Stimulated activated memory B cell treated with anti-CD40 and anti-IgM and Interleukin-4, amounts not matched to agents 10 μg/mL and 1 μg/mL and 100 μg/mL, for 72 hours (primary cell): ENCODE measurements at regions not wholly inside any gene's neighbourhood (a gene's known extent, or its start where the extent isn't known, plus 50 kb on each side); places are given as distances from the start of the nearest gene placed in this dataset.
A peak's percentile ranks its signal among the peaks of the same experiment; 100 is the strongest.

Source experiments
- ATAC-seq: fragments of 150-1000 bp; cut with Tn5 transposase; 2 replicates; pipeline ENCODE4 v1.10.0; 2021
- H3K27ac Mint-ChIP-seq: one replicate; pipeline ENCODE4 v1.8.0; 2022; ENCODE audit warnings: mild to moderate bottlenecking, mixed read lengths
- H3K27me3 Mint-ChIP-seq: one replicate; pipeline ENCODE4 v1.8.0; 2022; ENCODE audit warnings: mixed read lengths
- H3K36me3 Mint-ChIP-seq: one replicate; pipeline ENCODE4 v1.8.0; 2022; ENCODE audit warnings: mixed read lengths
- H3K4me1 Mint-ChIP-seq: one replicate; pipeline ENCODE4 v1.8.0; 2022; ENCODE audit warnings: mixed read lengths
- H3K4me3 Mint-ChIP-seq: one replicate; pipeline ENCODE4 v1.8.0; 2022; ENCODE audit warnings: mild to moderate bottlenecking, moderate library complexity, mixed read lengths
- H3K9me3 Mint-ChIP-seq: one replicate; pipeline ENCODE4 v1.8.0; 2022; ENCODE audit warnings: mixed read lengths

GRCh38 chr18:78624646-78625279, 354.9 kb upstream of the SALL3 start:
- Mint-ChIP-seq H3K36me3 (no peaks in the 10 kb centered on the region), H3K4me1 (peaks cover 19% of the 10 kb centered on the region), H3K9me3 (peaks cover 4% of the 10 kb centered on the region), H3K4me3 (no peak overlapping the region), H3K27me3 (peaks cover 14% of the 10 kb centered on the region), H3K27ac (no peak overlapping the region)
- no peak for ATAC-seq

- H3K9me3 Mint-ChIP-seq: peaks cover 4% of the 10 kb centered on the region
These were observed 353.8 kb upstream of the SALL3 start for GRCh38 chr18:78625847-78626246.

GRCh38 chr18:78627551-78628346, 351.9 kb upstream of the SALL3 start:
- H3K4me3 Mint-ChIP-seq: no peak overlapping the region
- no peaks in the 10 kb centered on the region for H3K36me3 Mint-ChIP-seq
- peaks cover 19% of the 10 kb centered on the region for H3K4me1 Mint-ChIP-seq
- no peak for ATAC-seq
- H3K27ac Mint-ChIP-seq: no peak overlapping the region
- peaks cover 4% of the 10 kb centered on the region for H3K9me3 Mint-ChIP-seq
- H3K27me3 Mint-ChIP-seq: peaks cover 14% of the 10 kb centered on the region

More at GRCh38 chr18:78625847-78626246, 353.8 kb upstream of the SALL3 start:
- peaks cover 19% of the 10 kb centered on the region for H3K4me1 Mint-ChIP-seq
- peaks cover 14% of the 10 kb centered on the region for H3K27me3 Mint-ChIP-seq
- H3K4me3 Mint-ChIP-seq: no peak overlapping the region
- H3K27ac Mint-ChIP-seq: no peak overlapping the region
- H3K36me3 Mint-ChIP-seq: no peaks in the 10 kb centered on the region
- no peak for ATAC-seq

GRCh38 chr18:78629426-78629825, 350.2 kb upstream of the SALL3 start:
- ATAC-seq: peak; percentile 8
- Mint-ChIP-seq H3K4me1 (peaks cover 21% of the 10 kb centered on the region), H3K27ac (no peak overlapping the region), H3K27me3 (peaks cover 8% of the 10 kb centered on the region), H3K4me3 (no peak overlapping the region), H3K9me3 (peaks cover 4% of the 10 kb centered on the region), H3K36me3 (no peaks in the 10 kb centered on the region)

DNA sequence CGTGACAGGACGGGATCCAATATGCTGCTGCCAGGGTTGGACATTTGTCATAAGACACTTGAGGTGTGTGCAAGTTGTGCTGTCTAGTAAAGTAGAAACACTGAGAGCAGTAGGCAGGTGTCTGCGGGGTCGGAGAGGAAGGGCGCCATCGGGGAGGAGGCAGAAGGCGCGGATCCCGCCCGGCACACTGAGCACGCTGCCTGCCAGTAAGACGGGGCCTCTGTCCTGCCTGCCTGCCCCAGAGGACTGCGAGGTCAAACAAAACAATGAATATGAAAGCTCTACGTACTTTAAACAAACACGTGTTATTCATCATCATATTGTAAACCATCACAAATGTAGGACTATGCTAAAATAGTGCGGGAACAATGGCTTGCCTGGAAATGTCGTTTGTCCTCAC, 349.3 kb upstream of the SALL3 start:
- H3K27ac Mint-ChIP-seq: no peak overlapping the region
- H3K9me3 Mint-ChIP-seq: peaks cover 4% of the 10 kb centered on the region
- ATAC-seq: no peak
- H3K27me3 Mint-ChIP-seq: no peaks in the 10 kb centered on the region
- no peaks in the 10 kb centered on the region for H3K36me3 Mint-ChIP-seq
- no peak overlapping the region for H3K4me3 Mint-ChIP-seq
- H3K4me1 Mint-ChIP-seq: peaks cover 14% of the 10 kb centered on the region

- ATAC-seq: no peak
- Mint-ChIP-seq H3K36me3 (no peaks in the 10 kb centered on the region), H3K9me3 (peaks cover 7% of the 10 kb centered on the region), H3K4me1 (peaks cover 7% of the 10 kb centered on the region), H3K4me3 (no peak overlapping the region), H3K27ac (no peak overlapping the region), H3K27me3 (no peaks in the 10 kb centered on the region)
These were observed 348.6 kb upstream of the SALL3 start for GRCh38 chr18:78630981-78631510.

DNA sequence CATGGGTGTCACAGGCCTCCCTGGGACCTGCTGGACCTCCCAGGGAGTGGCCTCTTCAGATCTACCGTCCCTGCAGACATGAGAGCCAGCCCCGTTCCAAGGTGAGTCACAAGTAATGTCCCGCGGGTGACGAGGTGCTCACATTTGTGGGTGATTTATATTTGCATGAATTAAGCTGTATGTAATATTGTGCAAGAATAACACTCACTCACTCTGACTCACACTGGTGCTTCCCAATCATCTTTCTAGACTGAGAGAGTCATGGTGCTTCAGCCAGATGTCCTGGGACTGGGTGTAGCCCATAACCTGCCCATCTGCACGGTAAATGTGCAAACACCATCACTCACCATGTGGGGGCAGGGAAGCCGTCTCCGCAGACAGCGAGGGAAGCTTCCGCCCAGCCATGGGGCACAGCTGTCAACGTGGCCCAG, 347.5 kb upstream of the SALL3 start:
- ATAC-seq: no peak
- Mint-ChIP-seq H3K4me1 (peaks cover 6% of the 10 kb centered on the region), H3K27me3 (no peaks in the 10 kb centered on the region), H3K9me3 (peaks cover 15% of the 10 kb centered on the region), H3K36me3 (no peaks in the 10 kb centered on the region), H3K27ac (no peak overlapping the region), H3K4me3 (no peak overlapping the region)

GRCh38 chr18:78634061-78634696, 345.4 kb upstream of the SALL3 start:
- H3K27ac Mint-ChIP-seq: no peak overlapping the region
- ATAC-seq: no peak
- peaks cover 6% of the 10 kb centered on the region for H3K4me1 Mint-ChIP-seq
- no peaks in the 10 kb centered on the region for H3K36me3 Mint-ChIP-seq
- H3K4me3 Mint-ChIP-seq: no peak overlapping the region
- H3K27me3 Mint-ChIP-seq: no peaks in the 10 kb centered on the region
- H3K9me3 Mint-ChIP-seq: peaks cover 11% of the 10 kb centered on the region

- peaks cover 11% of the 10 kb centered on the region for H3K9me3 Mint-ChIP-seq
- H3K4me3 Mint-ChIP-seq: no peak overlapping the region
- H3K27me3 Mint-ChIP-seq: no peaks in the 10 kb centered on the region
- no peaks in the 10 kb centered on the region for H3K36me3 Mint-ChIP-seq
- ATAC-seq: no peak
- no peak overlapping the region for H3K27ac Mint-ChIP-seq
- peaks cover 6% of the 10 kb centered on the region for H3K4me1 Mint-ChIP-seq
These were observed 344.4 kb upstream of the SALL3 start for GRCh38 chr18:78635093-78635800.

DNA sequence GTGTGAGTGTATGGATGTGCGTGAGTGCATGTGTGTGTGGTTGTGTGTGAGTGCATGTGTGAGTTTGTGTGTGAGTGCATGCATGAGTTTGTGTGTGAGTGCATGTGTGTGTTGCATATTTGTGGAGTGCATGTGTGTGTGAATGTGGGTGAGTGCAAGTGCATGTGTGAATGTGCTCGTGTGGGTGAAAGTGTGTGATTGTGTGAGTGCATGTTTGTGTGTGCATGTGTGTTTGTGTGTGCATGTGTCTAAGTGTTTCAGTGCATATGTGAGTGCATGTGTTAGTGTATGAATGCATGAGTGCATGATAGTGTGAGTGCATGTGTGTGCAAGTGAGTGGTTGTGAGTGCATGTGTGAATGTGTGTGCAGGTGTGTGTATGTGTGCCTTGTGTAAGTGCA, 343.4 kb upstream of the SALL3 start:
- H3K36me3 Mint-ChIP-seq: no peaks in the 10 kb centered on the region
- peaks cover 6% of the 10 kb centered on the region for H3K4me1 Mint-ChIP-seq
- no peak for ATAC-seq
- H3K27ac Mint-ChIP-seq: no peak overlapping the region
- peaks cover 11% of the 10 kb centered on the region for H3K9me3 Mint-ChIP-seq
- H3K27me3 Mint-ChIP-seq: no peaks in the 10 kb centered on the region
- H3K4me3 Mint-ChIP-seq: no peak overlapping the region

GRCh38 chr18:78637442-78638402, 341.9 kb upstream of the SALL3 start:
- Mint-ChIP-seq H3K4me1 (peaks cover 15% of the 10 kb centered on the region), H3K9me3 (peaks cover 11% of the 10 kb centered on the region), H3K27me3 (no peaks in the 10 kb centered on the region), H3K4me3 (no peak overlapping the region), H3K27ac (no peak overlapping the region), H3K36me3 (no peaks in the 10 kb centered on the region)
- peak; percentile 55 for ATAC-seq

DNA sequence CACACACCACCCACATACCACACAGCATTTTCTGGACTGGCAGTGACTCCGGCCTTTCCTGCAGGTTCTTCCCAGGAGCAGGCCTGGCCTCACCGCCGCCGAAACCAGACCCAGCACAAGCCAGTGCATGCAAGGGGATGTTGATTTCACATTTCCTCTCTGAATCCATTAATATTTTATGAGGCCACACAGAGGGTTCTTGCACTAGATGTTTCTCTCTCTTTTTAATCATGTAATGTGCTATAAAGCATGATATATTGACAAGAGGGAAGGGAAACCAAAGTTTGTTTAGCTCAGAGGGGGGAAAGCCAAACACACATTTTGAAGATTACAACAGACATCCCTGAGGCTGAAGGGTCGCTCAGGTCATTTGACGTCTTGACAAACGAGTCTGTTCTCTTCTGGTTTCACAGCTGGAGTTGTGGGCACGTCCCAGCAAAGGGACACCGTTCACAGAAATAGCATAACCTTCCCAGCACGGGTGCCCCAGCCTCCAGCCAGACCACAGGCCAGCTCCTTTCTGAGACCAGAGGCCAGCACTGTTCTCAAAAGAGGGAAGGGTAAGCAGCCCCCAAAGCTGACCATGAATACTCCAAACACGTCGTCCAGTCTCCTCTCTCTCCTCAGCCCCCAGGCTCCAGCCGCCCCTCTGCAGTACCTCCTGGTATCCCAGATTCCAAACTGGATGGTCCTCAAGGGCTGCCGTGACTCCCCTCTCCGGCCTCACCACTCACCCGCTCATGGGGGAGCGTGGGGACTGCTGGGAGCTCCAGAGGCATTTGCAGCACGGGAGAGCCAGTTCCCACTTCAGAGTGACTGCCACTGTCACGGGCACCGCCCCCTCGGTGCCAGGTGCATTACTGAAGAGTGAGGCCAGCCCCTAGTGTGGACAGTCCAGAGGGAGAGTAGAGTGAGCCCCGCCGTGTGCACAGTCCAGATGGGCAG, 340.3 kb upstream of the SALL3 start:
- H3K4me3 Mint-ChIP-seq: no peak overlapping the region
- peaks cover 11% of the 10 kb centered on the region for H3K9me3 Mint-ChIP-seq
- no peaks in the 10 kb centered on the region for H3K27me3 Mint-ChIP-seq
- H3K4me1 Mint-ChIP-seq: peaks cover 10% of the 10 kb centered on the region
- ATAC-seq: no peak
- H3K36me3 Mint-ChIP-seq: no peaks in the 10 kb centered on the region
- H3K27ac Mint-ChIP-seq: no peak overlapping the region

- Mint-ChIP-seq H3K4me1 (peaks cover 9% of the 10 kb centered on the region), H3K9me3 (peaks cover 11% of the 10 kb centered on the region), H3K36me3 (no peaks in the 10 kb centered on the region), H3K27me3 (no peaks in the 10 kb centered on the region), H3K27ac (no peak overlapping the region), H3K4me3 (no peak overlapping the region)
- ATAC-seq: no peak
These were observed 339.2 kb upstream of the SALL3 start for GRCh38 chr18:78640246-78640995.
